ENCODE measurements at regions not wholly inside any gene's neighbourhood (a gene's known extent, or its start where the extent isn't known, plus 50 kb on each side); places are given as distances from the start of the nearest gene placed in this dataset.

DNA sequence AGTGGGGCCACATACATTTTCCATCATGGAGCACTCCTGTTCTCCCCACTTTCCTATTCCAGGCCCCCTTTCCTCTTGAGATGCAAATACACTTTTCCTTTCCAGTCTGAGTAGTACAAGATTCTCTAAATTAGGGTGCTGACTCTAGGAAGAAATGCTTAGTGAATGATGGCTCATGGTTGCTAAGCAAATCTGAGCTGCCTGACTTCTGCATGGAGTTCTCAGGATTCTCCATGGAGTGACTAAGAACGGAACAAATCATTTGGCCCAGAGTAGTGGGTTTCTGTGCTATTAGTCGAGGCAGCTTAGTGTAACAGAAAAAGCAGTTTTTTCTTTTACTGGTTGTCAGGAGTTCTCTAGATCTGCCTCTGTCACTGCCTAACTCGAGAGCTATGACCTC, 65.4 kb upstream of the NTM start:
- H3K4me2 ChIP-seq (ENCODE audit: low read length), result no peak overlapping the region
- H2AFZ ChIP-seq (ENCODE audit: low read depth, low read length), result no peak overlapping the region
- no peak overlapping the region for H3K9ac ChIP-seq (ENCODE audit: low read length)
- TF ChIP-seq, protein P1, sequence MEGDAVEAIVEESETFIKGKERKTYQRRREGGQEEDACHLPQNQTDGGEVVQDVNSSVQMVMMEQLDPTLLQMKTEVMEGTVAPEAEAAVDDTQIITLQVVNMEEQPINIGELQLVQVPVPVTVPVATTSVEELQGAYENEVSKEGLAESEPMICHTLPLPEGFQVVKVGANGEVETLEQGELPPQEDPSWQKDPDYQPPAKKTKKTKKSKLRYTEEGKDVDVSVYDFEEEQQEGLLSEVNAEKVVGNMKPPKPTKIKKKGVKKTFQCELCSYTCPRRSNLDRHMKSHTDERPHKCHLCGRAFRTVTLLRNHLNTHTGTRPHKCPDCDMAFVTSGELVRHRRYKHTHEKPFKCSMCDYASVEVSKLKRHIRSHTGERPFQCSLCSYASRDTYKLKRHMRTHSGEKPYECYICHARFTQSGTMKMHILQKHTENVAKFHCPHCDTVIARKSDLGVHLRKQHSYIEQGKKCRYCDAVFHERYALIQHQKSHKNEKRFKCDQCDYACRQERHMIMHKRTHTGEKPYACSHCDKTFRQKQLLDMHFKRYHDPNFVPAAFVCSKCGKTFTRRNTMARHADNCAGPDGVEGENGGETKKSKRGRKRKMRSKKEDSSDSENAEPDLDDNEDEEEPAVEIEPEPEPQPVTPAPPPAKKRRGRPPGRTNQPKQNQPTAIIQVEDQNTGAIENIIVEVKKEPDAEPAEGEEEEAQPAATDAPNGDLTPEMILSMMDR (IDR thresholded peaks at IDR 0.05; ENCODE audit: low read depth, low read length), result no peak
- no peak for TF ChIP-seq EZH2phosphoT487 (IDR thresholded peaks at IDR 0.05; ENCODE audit: low read depth)
- no peaks in the 10 kb centered on the region for H3K9me3 ChIP-seq (ENCODE audit: insufficient read depth, low read length)
- H4K20me1 ChIP-seq (ENCODE audit: insufficient read depth, low read length), result no peaks in the 10 kb centered on the region
- no peak overlapping the region for H3K27ac ChIP-seq (ENCODE audit: low read length)
- H3K4me1 ChIP-seq (ENCODE audit: low read length), result no peaks in the 10 kb centered on the region
- no peaks in the 10 kb centered on the region for H3K79me2 ChIP-seq (ENCODE audit: low read length)
- no peaks in the 10 kb centered on the region for H3K36me3 ChIP-seq (replicated peaks; ENCODE audit: low read depth, low read length)
- H3K27me3 ChIP-seq (ENCODE audit: low read depth, low read length), result peaks cover 14% of the 10 kb centered on the region; the same call in 1 of the 2 replicates
- H3K4me3 ChIP-seq (ENCODE audit: low read length), result no peak overlapping the region

- no peaks in the 10 kb centered on the region for H3K79me2 ChIP-seq (ENCODE audit: low read length)
- H3K36me3 ChIP-seq (replicated peaks; ENCODE audit: low read depth, low read length), result no peaks in the 10 kb centered on the region
- peaks cover 14% of the 10 kb centered on the region; the same call in 1 of the 2 replicates for H3K27me3 ChIP-seq (ENCODE audit: low read depth, low read length)
- H3K4me2 ChIP-seq (ENCODE audit: low read length), result no peak overlapping the region
- no peaks in the 10 kb centered on the region for H3K9me3 ChIP-seq (ENCODE audit: insufficient read depth, low read length)
- H4K20me1 ChIP-seq (ENCODE audit: insufficient read depth, low read length), result no peaks in the 10 kb centered on the region
- no peak overlapping the region for H3K4me3 ChIP-seq (ENCODE audit: low read length)
- no peak overlapping the region for H2AFZ ChIP-seq (ENCODE audit: low read depth, low read length)
- H3K4me1 ChIP-seq (ENCODE audit: low read length), result no peaks in the 10 kb centered on the region
- no peak overlapping the region for H3K27ac ChIP-seq (ENCODE audit: low read length)
- TF ChIP-seq, protein P1 (IDR thresholded peaks at IDR 0.05; ENCODE audit: low read depth, low read length), result no peak
- H3K9ac ChIP-seq (ENCODE audit: low read length), result no peak overlapping the region
Observed at GRCh38 chr11:131307506-131307905, 62.9 kb upstream of the NTM start.

DNA sequence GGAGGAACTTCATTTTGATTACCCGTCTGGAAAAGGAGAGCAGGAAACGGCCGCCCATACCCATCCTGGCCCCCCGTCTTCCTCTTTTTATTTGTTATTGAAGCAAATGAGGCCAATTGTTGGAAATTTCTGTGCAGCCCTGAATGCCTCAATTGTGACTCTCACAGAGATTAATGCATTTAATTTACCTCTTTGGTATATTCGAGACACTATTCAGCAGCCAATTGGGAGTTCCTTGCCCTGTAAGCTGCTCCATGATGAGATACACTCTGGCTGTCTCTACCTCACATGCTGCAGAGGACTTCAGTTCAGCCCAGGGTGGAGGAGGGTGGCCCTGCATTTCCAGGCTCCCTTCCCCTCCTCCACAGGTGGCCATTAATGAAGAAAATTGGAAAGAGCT, 60.6 kb upstream of the NTM start:
- Histone ChIP-seq H3K4me1 (ENCODE audit: low read length) (no peaks in the 10 kb centered on the region), H3K9ac (ENCODE audit: low read length) (no peak overlapping the region), H3K36me3 (replicated peaks; ENCODE audit: low read depth, low read length) (no peaks in the 10 kb centered on the region), H4K20me1 (ENCODE audit: insufficient read depth, low read length) (no peaks in the 10 kb centered on the region), H3K79me2 (ENCODE audit: low read length) (no peaks in the 10 kb centered on the region), H3K4me2 (ENCODE audit: low read length) (no peak overlapping the region), H3K4me3 (ENCODE audit: low read length) (no peak overlapping the region), H2AFZ (ENCODE audit: low read depth, low read length) (no peak overlapping the region), H3K27ac (ENCODE audit: low read length) (no peak overlapping the region), H3K27me3 (ENCODE audit: low read depth, low read length) (peaks cover 10% of the 10 kb centered on the region; the same call in 1 of the 2 replicates), H3K9me3 (ENCODE audit: insufficient read depth, low read length) (no peaks in the 10 kb centered on the region)
- TF ChIP-seq, protein P1 (IDR thresholded peaks at IDR 0.05; ENCODE audit: low read depth, low read length), result no peak
- TF ChIP-seq EZH2phosphoT487 (IDR thresholded peaks at IDR 0.05; ENCODE audit: low read depth), result no peak

- no peaks in the 10 kb centered on the region for H3K36me3 ChIP-seq (replicated peaks; ENCODE audit: low read depth, low read length)
- no peaks in the 10 kb centered on the region for H3K4me1 ChIP-seq (ENCODE audit: low read length)
- peaks cover 10% of the 10 kb centered on the region; the same call in 1 of the 2 replicates for H3K27me3 ChIP-seq (ENCODE audit: low read depth, low read length)
- no peak overlapping the region for H3K4me2 ChIP-seq (ENCODE audit: low read length)
- no peaks in the 10 kb centered on the region for H3K9me3 ChIP-seq (ENCODE audit: insufficient read depth, low read length)
- H3K4me3 ChIP-seq (ENCODE audit: low read length), result no peak overlapping the region
- H3K27ac ChIP-seq (ENCODE audit: low read length), result no peak overlapping the region
- no peaks in the 10 kb centered on the region for H3K79me2 ChIP-seq (ENCODE audit: low read length)
- H2AFZ ChIP-seq (ENCODE audit: low read depth, low read length), result no peak overlapping the region
- H4K20me1 ChIP-seq (ENCODE audit: insufficient read depth, low read length), result no peaks in the 10 kb centered on the region
- H3K9ac ChIP-seq (ENCODE audit: low read length), result no peak overlapping the region
- TF ChIP-seq, protein P1 (IDR thresholded peaks at IDR 0.05; ENCODE audit: low read depth, low read length), result no peak
- no peak for TF ChIP-seq EZH2phosphoT487 (IDR thresholded peaks at IDR 0.05; ENCODE audit: low read depth)
Observed at GRCh38 chr11:131311776-131312514, 58.5 kb upstream of the NTM start.

All from OCI-LY3 (cell line).